AG09309 (cell line): ENCODE measurements at regions not wholly inside any gene's neighbourhood (a gene's known extent, or its start where the extent isn't known, plus 50 kb on each side); places are given as distances from the start of the nearest gene placed in this dataset.
A peak's percentile ranks its signal among the peaks of the same experiment; 100 is the strongest.
"Not testable (repeated sequence)": the region's sequence is repeated elsewhere in the genome, so short reads cannot be mapped to it uniquely, and the experiment has no call there.

ENCODE experiments used
- DNase-seq: peaks from one replicate; pipeline ENCODE4 v3.0.0-alpha.2; 2010; ENCODE audit warnings: low read depth
- H3K4me3 ChIP-seq: 2 replicates; pipeline ENCODE4 v1.5.1; 2011; ENCODE audit warnings: mild to moderate bottlenecking, low read depth, low read length, moderate library complexity; ENCODE audit not compliant: control insufficient read depth
- TF ChIP-seq, protein P1 (sequence below): IDR thresholded peaks from 2 replicates; pipeline ENCODE4 v1.5.1; 2011; ENCODE audit warnings: mild to moderate bottlenecking, low read depth, low read length, inconsistent platforms; ENCODE audit not compliant: insufficient read depth, control insufficient read depth; ENCODE audit errors: missing control alignments

- not testable (repeated sequence) for H3K4me3 ChIP-seq, DNase-seq
Measured at GRCh38 chr20:30872252-30872651, 385.2 kb upstream of the DEFB115 start.

GRCh38 chr20:30875868-30876267 is 381.6 kb upstream of the DEFB115 start:
- H3K4me3 ChIP-seq, DNase-seq: not testable (repeated sequence)

GRCh38 chr20:30891400-30891799 is 366.1 kb upstream of the DEFB115 start:
- not testable (repeated sequence) for DNase-seq, H3K4me3 ChIP-seq
- TF ChIP-seq, protein P1, sequence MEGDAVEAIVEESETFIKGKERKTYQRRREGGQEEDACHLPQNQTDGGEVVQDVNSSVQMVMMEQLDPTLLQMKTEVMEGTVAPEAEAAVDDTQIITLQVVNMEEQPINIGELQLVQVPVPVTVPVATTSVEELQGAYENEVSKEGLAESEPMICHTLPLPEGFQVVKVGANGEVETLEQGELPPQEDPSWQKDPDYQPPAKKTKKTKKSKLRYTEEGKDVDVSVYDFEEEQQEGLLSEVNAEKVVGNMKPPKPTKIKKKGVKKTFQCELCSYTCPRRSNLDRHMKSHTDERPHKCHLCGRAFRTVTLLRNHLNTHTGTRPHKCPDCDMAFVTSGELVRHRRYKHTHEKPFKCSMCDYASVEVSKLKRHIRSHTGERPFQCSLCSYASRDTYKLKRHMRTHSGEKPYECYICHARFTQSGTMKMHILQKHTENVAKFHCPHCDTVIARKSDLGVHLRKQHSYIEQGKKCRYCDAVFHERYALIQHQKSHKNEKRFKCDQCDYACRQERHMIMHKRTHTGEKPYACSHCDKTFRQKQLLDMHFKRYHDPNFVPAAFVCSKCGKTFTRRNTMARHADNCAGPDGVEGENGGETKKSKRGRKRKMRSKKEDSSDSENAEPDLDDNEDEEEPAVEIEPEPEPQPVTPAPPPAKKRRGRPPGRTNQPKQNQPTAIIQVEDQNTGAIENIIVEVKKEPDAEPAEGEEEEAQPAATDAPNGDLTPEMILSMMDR = peak; percentile 14

DNA sequence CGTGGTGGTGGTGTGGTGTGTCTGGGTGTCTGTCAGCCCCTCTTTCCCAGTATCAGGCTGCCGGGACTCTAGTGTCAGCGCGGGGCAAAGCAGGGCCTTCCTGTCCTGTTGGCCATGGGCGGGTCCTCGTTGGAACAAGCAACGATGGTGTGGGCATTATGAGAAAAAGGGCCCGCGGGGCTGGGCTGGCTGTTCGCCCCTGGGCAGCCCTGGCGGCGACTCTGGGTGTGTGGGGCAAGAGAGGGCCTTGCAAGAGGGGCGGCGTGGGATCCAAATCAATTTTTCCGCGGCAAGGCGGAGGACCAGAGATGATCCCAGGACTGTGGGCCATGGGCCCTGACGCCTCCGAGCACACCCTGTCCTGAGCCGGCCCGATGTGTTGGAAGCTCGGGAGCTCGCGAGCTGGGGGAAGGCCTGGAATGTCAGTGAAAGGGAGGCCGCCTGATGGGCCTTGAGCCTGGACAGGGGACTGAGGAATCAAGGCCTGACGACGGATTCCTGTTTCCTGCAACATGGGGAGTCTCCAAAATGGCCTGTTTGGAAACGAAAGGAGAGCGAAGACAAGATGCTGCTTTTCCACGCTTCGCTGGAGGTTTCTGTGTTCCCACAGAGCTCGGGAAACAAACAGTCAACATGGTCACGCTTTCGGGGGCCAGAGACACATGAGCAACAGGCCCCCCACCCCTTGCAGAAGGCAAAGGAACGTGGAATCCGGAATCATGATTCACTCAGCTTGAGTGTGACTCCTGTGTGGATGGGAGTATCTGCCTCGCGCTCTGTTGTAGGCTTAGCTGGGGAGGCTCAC is 364.7 kb upstream of the DEFB115 start:
- no peak overlapping the region for H3K4me3 ChIP-seq
- TF ChIP-seq, protein P1 = no peak
- no peak for DNase-seq

DNA sequence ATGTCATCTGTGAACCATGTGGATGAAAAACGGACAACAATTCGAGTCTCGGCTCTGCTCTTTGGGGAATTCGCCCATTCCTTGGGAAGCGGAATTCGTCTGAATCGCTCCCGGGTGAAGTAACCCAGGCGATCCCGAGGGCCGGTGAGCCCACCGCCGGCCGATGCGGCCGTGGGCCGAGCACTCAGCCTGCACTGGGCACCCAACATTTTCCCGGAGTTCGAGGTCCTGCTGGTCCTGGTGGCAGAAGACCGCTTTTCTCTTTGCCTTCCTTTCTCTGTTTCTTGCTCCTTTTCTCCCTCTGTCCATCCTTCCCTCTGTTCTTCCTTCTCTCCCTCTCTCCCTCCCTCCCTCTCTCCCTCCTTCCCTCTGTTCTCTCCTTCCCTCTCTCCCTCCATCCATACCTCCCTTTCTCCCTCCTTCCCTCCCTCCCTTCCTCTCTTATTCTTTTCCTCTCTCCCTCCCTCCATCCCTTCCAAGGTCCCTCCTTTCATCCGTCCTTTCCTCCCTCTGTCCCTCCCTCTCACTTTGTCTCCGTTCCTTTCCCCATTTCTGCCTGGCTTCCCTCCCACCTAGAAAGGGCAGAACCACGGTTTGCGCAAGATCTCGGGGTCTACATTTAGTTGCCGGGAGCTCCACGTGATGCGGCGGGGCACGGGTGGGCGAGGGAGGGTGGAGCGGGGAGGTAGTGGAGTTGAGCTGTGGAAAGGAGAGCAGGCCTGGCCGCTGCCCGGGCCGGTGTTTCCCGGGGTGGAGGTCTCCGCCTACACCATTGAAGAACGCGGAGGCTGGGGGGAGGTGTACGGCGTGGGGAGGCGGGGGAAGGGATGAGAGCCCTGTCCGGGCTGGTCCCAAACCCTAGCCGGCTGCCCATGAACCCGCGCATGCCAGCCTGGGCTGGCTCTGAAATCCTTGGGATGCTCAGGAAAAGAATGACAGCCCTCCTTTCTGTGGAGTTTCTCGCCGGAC is 363.8 kb upstream of the DEFB115 start:
- not testable (repeated sequence) for H3K4me3 ChIP-seq, DNase-seq

- not testable (repeated sequence) for DNase-seq, H3K4me3 ChIP-seq
Measured at GRCh38 chr20:30894707-30895353, 362.6 kb upstream of the DEFB115 start.

DNA sequence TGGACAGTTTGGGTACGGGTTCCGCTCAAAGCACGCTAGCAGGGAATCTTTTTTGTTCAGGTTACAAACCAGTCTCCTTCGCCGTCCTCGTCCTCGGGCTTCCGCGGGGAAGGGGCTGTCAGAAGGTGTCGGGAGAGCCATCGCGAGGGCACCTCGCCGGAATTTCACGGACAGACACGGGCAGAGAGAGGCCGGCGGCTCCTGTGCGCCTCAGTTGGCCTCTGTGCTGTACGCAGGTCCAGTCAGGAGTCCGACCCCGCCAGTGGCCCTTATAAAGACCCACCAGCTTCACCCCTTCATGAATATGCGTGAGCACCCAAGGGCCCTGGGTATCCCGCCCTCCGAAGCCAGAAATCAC is 362.1 kb upstream of the DEFB115 start:
- not testable (repeated sequence) for H3K4me3 ChIP-seq, DNase-seq

- H3K4me3 ChIP-seq, DNase-seq: not testable (repeated sequence)
Measured at GRCh38 chr20:30899370-30900079, 357.9 kb upstream of the DEFB115 start.

DNA sequence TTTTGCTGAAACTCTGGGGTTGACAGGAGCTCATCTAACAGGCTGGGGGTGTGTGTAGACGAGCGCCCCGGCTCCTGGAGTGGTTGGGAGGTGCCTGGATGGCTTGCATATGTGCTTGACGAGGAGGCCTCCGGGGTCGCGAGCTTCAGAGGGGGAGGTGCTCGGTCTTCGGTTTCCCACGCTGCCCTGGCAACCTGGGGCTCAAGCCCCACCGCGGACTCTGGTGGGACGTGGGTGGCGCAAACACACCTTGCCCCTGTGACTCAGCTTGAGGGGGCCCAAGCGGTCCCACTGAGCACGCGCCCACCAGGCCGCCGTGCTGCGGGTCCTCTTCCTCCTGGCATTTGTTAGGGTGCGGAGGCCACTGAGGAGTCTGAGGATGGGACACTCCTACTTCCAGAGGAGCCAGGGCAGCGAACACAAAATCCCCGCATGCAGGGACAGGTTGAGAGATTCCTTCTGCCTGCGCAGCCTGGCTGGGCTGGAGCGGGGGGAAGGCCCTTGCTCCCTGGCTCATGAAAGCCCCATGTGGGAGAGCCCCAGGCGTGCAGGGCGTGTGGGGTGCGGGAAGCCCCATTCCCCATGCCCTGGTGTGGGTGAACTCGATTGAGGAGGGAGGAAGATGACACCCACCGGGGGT is 357.3 kb upstream of the DEFB115 start:
- H3K4me3 ChIP-seq, DNase-seq: not testable (repeated sequence)

GRCh38 chr20:30905231-30905630 is 352.2 kb upstream of the DEFB115 start:
- DNase-seq, H3K4me3 ChIP-seq: not testable (repeated sequence)
